Ascending aorta (tissue), 2 donors: ENCODE measurements at regions not wholly inside any gene's neighbourhood (a gene's known extent, or its start where the extent isn't known, plus 50 kb on each side); places are given as distances from the start of the nearest gene placed in this dataset.
"Not testable (repeated sequence)": the region's sequence is repeated elsewhere in the genome, so short reads cannot be mapped to it uniquely, and the experiment has no call there.

ENCODE experiments used
- DNase-seq, 2 donors: peaks; one replicate each; pipeline ENCODE4 v3.0.0-alpha.2; 2019; ENCODE audit warnings: low spot score in 2 of 2
- H3K27ac ChIP-seq, 2 donors: fragments of 200-600 bp; sonication (generic); one replicate each; pipeline ENCODE4 v1.5.1; 2016 to 2017; ENCODE audit warnings: mild to moderate bottlenecking in 1 of 2
- H3K27me3 ChIP-seq: fragments of 200-600 bp; sonication (generic); one replicate; pipeline ENCODE4 v1.5.1; 2017
- H3K36me3 ChIP-seq, 2 donors: fragments of 200-600 bp; sonication (generic); one replicate each; pipeline ENCODE4 v1.5.1; 2016
- H3K4me1 ChIP-seq, 2 donors: fragments of 200-600 bp; sonication (generic); one replicate each; pipeline ENCODE4 v1.5.1; 2016 to 2017; ENCODE audit warnings: mild to moderate bottlenecking in 1 of 2
- H3K4me3 ChIP-seq, 2 donors: fragments of 200-600 bp; sonication (generic); one replicate each; pipeline ENCODE4 v1.5.1; 2016 to 2017; ENCODE audit warnings: mild to moderate bottlenecking in 1 of 2
- H3K9me3 ChIP-seq, 2 donors: fragments of 200-600 bp; sonication (generic); one replicate each; pipeline ENCODE4 v1.5.1; 2016
- intact Hi-C: fragments of 100-400 bp; cut with DNase I; formaldehyde crosslinking; loops from one replicate; pipeline ENCODE4 v1.15.1; 2023
- TF ChIP-seq, protein P1 (sequence below), 3 experiments: fragments of 200-600 bp in 2 of 3; fragments of 450-650 bp in 1 of 3; sonication (generic) in 2 of 3; IDR thresholded peaks; one replicate each; pipeline ENCODE4 v1.5.1; 2016 to 2019; ENCODE audit warnings: antibody characterized with exemption in 3 of 3, mild to moderate bottlenecking in 1 of 3, moderate library complexity in 1 of 3

DNA sequence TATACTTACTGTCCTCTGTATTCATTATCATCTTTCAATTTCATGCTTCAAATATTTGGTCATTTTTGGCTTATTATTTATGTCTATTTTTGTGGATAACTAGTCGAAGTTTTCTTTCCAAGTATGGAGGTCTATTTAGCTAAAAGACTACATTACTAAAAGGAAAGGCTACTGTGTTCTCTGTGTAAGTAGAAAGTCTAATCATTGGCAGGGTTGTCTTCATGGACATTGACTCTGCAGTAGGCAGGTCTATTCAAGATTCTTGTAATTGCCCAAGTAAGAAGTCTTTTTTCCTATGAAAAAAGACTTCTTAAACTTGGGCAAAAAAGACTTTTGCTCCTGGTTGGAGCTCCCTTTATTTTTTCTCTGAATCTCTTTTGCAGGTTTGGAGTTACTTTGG, 368.6 kb upstream of the GRM7 start:
- H3K9me3 ChIP-seq: no peaks in the 10 kb centered on the region
- TF ChIP-seq, protein P1, sequence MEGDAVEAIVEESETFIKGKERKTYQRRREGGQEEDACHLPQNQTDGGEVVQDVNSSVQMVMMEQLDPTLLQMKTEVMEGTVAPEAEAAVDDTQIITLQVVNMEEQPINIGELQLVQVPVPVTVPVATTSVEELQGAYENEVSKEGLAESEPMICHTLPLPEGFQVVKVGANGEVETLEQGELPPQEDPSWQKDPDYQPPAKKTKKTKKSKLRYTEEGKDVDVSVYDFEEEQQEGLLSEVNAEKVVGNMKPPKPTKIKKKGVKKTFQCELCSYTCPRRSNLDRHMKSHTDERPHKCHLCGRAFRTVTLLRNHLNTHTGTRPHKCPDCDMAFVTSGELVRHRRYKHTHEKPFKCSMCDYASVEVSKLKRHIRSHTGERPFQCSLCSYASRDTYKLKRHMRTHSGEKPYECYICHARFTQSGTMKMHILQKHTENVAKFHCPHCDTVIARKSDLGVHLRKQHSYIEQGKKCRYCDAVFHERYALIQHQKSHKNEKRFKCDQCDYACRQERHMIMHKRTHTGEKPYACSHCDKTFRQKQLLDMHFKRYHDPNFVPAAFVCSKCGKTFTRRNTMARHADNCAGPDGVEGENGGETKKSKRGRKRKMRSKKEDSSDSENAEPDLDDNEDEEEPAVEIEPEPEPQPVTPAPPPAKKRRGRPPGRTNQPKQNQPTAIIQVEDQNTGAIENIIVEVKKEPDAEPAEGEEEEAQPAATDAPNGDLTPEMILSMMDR (IDR thresholded peaks at IDR 0.05): no peak
- H3K27me3 ChIP-seq: no peaks in the 10 kb centered on the region
- H3K36me3 ChIP-seq: no peaks in the 10 kb centered on the region
- DNase-seq: no peak
- no peak overlapping the region for H3K4me3 ChIP-seq
- intact Hi-C loops: no loop called here
- no peak overlapping the region for H3K27ac ChIP-seq
- H3K4me1 ChIP-seq: no peaks in the 10 kb centered on the region

DNA sequence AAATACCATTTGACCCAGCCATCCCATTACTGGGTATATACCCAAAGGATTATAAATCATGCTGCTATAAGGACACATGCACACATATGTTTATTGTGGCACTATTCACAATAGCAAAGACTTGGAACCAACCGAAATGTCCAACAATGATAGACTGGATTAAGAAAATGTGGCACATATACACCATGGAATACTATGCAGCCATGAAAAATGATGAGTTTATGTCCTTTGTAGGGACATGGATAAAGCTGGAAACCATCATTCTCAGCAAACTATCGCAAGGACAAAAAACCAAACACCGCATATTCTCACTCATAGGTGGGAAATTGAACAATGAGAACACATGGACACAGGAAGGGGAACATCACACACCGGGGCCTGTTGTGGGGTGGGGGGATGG, 362.0 kb upstream of the GRM7 start:
- H3K4me3 ChIP-seq, intact Hi-C loops: not testable (repeated sequence)

DNA sequence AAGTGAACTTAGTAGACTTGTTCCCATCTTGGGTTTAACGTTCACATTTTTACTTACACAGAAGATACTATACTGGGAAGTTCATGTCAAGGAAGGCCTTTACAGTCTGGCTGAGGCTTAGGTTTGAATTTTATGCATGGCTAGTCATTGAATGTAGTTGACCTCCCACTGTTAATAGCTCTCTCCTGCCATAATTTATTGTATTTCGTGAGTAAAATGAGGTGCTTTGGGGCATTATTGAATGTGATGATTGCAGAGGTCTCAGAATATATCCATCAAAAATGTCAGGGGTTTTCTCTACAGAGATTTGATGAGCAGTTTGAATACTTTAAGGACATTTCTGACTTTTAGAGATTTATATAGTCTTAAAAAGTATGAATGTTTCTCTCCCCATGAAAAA, 356.6 kb upstream of the GRM7 start:
- no peak overlapping the region for H3K27ac ChIP-seq
- TF ChIP-seq, protein P1 (IDR thresholded peaks at IDR 0.05): no peak
- H3K36me3 ChIP-seq: no peaks in the 10 kb centered on the region
- H3K4me1 ChIP-seq: no peaks in the 10 kb centered on the region
- intact Hi-C loops: no loop called here
- no peaks in the 10 kb centered on the region for H3K27me3 ChIP-seq
- H3K9me3 ChIP-seq: no peaks in the 10 kb centered on the region
- no peak for DNase-seq
- H3K4me3 ChIP-seq: no peak overlapping the region

More for the DNA sequence above, 362.0 kb upstream of the GRM7 start:
- H3K9me3 ChIP-seq, H3K27ac ChIP-seq, DNase-seq, H3K36me3 ChIP-seq, H3K4me1 ChIP-seq, H3K27me3 ChIP-seq: not testable (repeated sequence)

DNA sequence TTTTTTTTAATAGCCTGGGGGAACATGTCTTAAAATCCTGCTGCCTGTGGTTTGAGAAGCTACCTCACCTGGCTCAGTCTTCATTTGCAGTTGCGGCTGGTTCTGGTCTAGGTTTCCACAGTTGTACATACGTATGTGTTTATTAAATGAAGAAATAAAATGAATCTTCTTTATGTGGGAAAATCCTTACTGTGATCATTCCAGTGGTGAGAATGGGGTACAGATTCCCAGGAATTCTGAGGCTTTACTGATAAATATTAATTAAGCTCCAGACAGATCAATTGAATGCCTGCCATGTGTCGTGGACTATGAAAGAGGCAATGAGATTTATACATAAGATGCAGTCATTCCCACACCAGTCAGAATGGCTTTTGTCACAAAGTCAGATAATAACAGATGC, 356.1 kb upstream of the GRM7 start:
- Histone ChIP-seq H3K4me3 (no peak overlapping the region), H3K4me1 (no peaks in the 10 kb centered on the region), H3K27ac (no peak overlapping the region), H3K36me3 (no peaks in the 10 kb centered on the region), H3K27me3 (no peaks in the 10 kb centered on the region), H3K9me3 (no peaks in the 10 kb centered on the region)
- intact Hi-C loops: no loop called here
- TF ChIP-seq, protein P1 (IDR thresholded peaks at IDR 0.05): no peak
- DNase-seq: no peak

DNA sequence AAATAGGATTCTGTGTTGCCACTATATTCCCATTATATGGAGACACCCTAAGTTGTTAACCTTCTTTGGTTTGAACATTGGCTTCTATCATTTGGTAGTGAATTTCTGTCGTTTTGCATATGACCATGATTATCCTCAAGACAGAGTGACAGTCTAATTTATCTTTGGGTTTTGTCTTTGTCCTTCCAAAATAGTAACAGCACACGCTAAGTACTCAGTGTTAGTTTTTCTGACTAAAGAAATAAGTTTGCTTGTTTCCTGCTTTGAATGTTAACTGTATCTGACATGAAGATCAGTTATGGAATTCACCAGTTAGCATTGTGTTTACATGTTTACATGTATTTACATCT, 352.5 kb upstream of the GRM7 start:
- no peak for DNase-seq
- Histone ChIP-seq H3K27me3 (no peaks in the 10 kb centered on the region), H3K27ac (no peak overlapping the region), H3K36me3 (no peaks in the 10 kb centered on the region), H3K9me3 (no peaks in the 10 kb centered on the region), H3K4me3 (no peak overlapping the region), H3K4me1 (no peaks in the 10 kb centered on the region)
- TF ChIP-seq, protein P1 (IDR thresholded peaks at IDR 0.05): no peak
- intact Hi-C loops: no loop called here

DNA sequence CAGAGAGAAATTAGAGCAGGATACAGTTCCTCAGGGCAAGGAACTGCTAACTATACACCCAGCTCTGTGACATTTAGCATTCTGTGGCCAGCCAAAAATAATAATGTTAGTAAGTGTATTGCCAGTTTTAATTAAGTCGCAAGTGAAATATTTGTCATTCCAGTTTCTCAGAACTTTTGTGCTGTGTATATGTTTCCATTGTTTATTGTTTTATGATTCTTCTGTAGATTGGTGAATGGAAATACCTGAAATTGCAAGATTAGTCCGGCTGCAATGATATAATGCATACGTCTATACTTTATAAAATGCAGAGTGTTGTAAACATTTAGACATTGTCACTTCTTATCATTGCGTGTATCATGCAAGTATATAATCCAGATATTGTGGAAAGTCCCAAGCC, 351.3 kb upstream of the GRM7 start:
- Histone ChIP-seq H3K27ac (no peak overlapping the region), H3K9me3 (no peaks in the 10 kb centered on the region), H3K36me3 (no peaks in the 10 kb centered on the region), H3K4me1 (no peaks in the 10 kb centered on the region), H3K4me3 (no peak overlapping the region), H3K27me3 (no peaks in the 10 kb centered on the region)
- intact Hi-C loops: no loop called here
- no peak for DNase-seq
- TF ChIP-seq, protein P1 (IDR thresholded peaks at IDR 0.05): no peak
